Skeletal muscle cell (primary cell): ENCODE measurements at regions not wholly inside any gene's neighbourhood (a gene's known extent, or its start where the extent isn't known, plus 50 kb on each side); places are given as distances from the start of the nearest gene placed in this dataset.
"Not testable (repeated sequence)": the region's sequence is repeated elsewhere in the genome, so short reads cannot be mapped to it uniquely, and the experiment has no call there.

Source experiments
- DNase-seq: peaks from one replicate; pipeline ENCODE4 v3.0.0-alpha.2; 2010; ENCODE audit warnings: low read depth
- H3K4me3 ChIP-seq: 2 replicates; pipeline ENCODE4 v1.5.1; 2011; ENCODE audit warnings: low read depth, mild to moderate bottlenecking, control low read depth, low read length, moderate library complexity

- no peak for DNase-seq
- no peak overlapping the region for H3K4me3 ChIP-seq
Measured at GRCh38 chr6:145155873-145156782, 579.2 kb downstream of the EPM2A start.

GRCh38 chr6:145158636-145159035 lies 576.7 kb downstream of the EPM2A start:
- not testable (repeated sequence) for DNase-seq, H3K4me3 ChIP-seq

GRCh38 chr6:145159921-145160320 lies 575.4 kb downstream of the EPM2A start:
- no peak overlapping the region for H3K4me3 ChIP-seq
- DNase-seq, result no peak

- no peak for DNase-seq
Measured at GRCh38 chr6:145161501-145161900, 573.8 kb downstream of the EPM2A start.

GRCh38 chr6:145169726-145170224 lies 565.5 kb downstream of the EPM2A start:
- DNase-seq, result no peak

More at GRCh38 chr6:145161501-145161900, 573.8 kb downstream of the EPM2A start:
- no peak overlapping the region for H3K4me3 ChIP-seq

GRCh38 chr6:145175470-145175869 lies 559.9 kb downstream of the EPM2A start:
- H3K4me3 ChIP-seq, result no peak overlapping the region
- no peak for DNase-seq

More at GRCh38 chr6:145169726-145170224, 565.5 kb downstream of the EPM2A start:
- no peak overlapping the region for H3K4me3 ChIP-seq

- H3K4me3 ChIP-seq, result no peak overlapping the region
- no peak for DNase-seq
Measured at GRCh38 chr6:145178391-145178790, 556.9 kb downstream of the EPM2A start.

GRCh38 chr6:145187491-145188206 lies 547.7 kb downstream of the EPM2A start:
- no peak for DNase-seq
- no peak overlapping the region for H3K4me3 ChIP-seq

GRCh38 chr6:145189836-145190235 lies 545.5 kb downstream of the EPM2A start:
- no peak overlapping the region for H3K4me3 ChIP-seq
- DNase-seq, result no peak

GRCh38 chr6:145194389-145194788 lies 540.9 kb downstream of the EPM2A start:
- DNase-seq, result no peak

GRCh38 chr6:145199961-145200360 lies 535.4 kb downstream of the EPM2A start:
- peak; percentile 59 for DNase-seq
- no peak overlapping the region for H3K4me3 ChIP-seq

More at GRCh38 chr6:145194389-145194788, 540.9 kb downstream of the EPM2A start:
- no peak overlapping the region for H3K4me3 ChIP-seq

GRCh38 chr6:145204301-145204700 lies 531.0 kb downstream of the EPM2A start:
- DNase-seq, result no peak
- H3K4me3 ChIP-seq, result no peak overlapping the region

GRCh38 chr6:145206247-145206907 lies 528.9 kb downstream of the EPM2A start:
- H3K4me3 ChIP-seq, result no peak overlapping the region
- DNase-seq, result peak; percentile 24

GRCh38 chr6:145208474-145208873 lies 526.8 kb downstream of the EPM2A start:
- no peak for DNase-seq
- no peak overlapping the region for H3K4me3 ChIP-seq

GRCh38 chr6:145209272-145209671 lies 526.0 kb downstream of the EPM2A start:
- no peak for DNase-seq
- H3K4me3 ChIP-seq, result no peak overlapping the region

GRCh38 chr6:145212813-145213212 lies 522.5 kb downstream of the EPM2A start:
- H3K4me3 ChIP-seq, result no peak overlapping the region
- DNase-seq, result no peak

- H3K4me3 ChIP-seq, result no peak overlapping the region
- DNase-seq, result no peak
Measured at GRCh38 chr6:145213614-145214013, 521.7 kb downstream of the EPM2A start.

GRCh38 chr6:145214570-145214969 lies 520.8 kb downstream of the EPM2A start:
- DNase-seq, result no peak
- H3K4me3 ChIP-seq, result no peak overlapping the region

- DNase-seq, result no peak
Measured at GRCh38 chr6:145224450-145224849, 510.9 kb downstream of the EPM2A start.

GRCh38 chr6:145225500-145225899 lies 509.8 kb downstream of the EPM2A start:
- no peak overlapping the region for H3K4me3 ChIP-seq
- no peak for DNase-seq

More at GRCh38 chr6:145224450-145224849, 510.9 kb downstream of the EPM2A start:
- H3K4me3 ChIP-seq, result no peak overlapping the region
